Lower lobe of right lung (tissue), 2 donors: ENCODE measurements at regions not wholly inside any gene's neighbourhood (a gene's known extent, or its start where the extent isn't known, plus 50 kb on each side); places are given as distances from the start of the nearest gene placed in this dataset.

Experiments used
- ATAC-seq, 2 donors: fragments of 200-7000 bp; cut with Tn5 transposase; one replicate each; pipeline ENCODE4 v1.9.1; 2020 to 2022; ENCODE audit warnings: mild to moderate bottlenecking in 2 of 2, moderate library complexity in 2 of 2
- DNase-seq: peaks from one replicate; pipeline ENCODE4 v3.0.0-alpha.2; 2020
- H3K27ac ChIP-seq: fragments of 200-600 bp; one replicate; pipeline ENCODE4 v1.8.0; 2022
- H3K27me3 ChIP-seq: fragments of 200-600 bp; one replicate; pipeline ENCODE4 v1.8.0; 2022; ENCODE audit warnings: low read depth
- H3K36me3 ChIP-seq: fragments of 200-600 bp; one replicate; pipeline ENCODE4 v1.8.0; 2022; ENCODE audit warnings: mild to moderate bottlenecking
- H3K4me1 ChIP-seq: fragments of 200-600 bp; one replicate; pipeline ENCODE4 v1.8.0; 2022
- H3K4me3 ChIP-seq: fragments of 200-600 bp; one replicate; pipeline ENCODE4 v1.8.0; 2022; ENCODE audit warnings: mild to moderate bottlenecking
- H3K9me3 ChIP-seq: fragments of 200-600 bp; one replicate; pipeline ENCODE4 v1.8.0; 2022
- intact Hi-C: fragments of 100-400 bp; cut with DNase I; formaldehyde crosslinking; loops from one replicate; pipeline ENCODE4 v1.11.0; 2022
- TF ChIP-seq, protein P1 (sequence below): fragments of 200-600 bp; IDR thresholded peaks from one replicate; pipeline ENCODE4 v1.8.0; 2022; ENCODE audit warnings: antibody characterized with exemption, mild to moderate bottlenecking
- donor health status: DM: no; HTN: yes; CAD: no; lungs with severe emphysema.

DNA sequence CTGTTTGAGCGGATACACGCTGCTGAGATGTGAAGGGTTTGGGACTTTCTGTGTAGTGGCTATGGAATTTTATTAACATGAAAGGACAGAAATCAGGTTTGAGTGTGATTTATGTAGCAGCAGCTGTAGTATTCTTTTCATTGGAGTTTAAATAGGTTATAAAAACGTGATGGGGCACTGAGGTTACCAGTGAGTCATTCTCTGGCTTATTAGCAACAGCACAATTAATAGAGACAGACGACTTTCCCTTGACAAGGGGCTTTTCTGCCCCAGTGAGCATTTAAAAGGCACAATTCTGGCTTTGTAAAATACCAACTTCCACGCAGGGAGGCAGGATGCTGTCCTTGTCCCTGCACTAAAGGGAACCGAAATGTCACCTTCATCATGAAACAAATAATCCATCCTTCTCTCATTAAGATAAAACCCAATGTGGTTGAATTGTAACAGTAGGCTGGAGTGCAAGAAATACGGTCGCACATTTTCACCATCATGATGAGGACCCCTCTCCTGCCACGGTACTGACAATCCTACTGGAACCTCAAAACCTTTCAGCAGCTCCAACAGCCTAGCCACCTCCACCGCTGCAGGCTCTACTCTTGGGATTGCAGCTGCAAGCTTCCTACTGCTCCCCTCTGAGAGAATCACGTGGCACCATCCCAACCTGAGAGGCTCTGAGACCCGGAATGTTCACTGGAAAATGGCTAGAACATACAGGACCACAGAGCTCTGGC is 293.9 kb downstream of the IRX1 start:
- no peaks in the 10 kb centered on the region for H3K9me3 ChIP-seq
- no peak overlapping the region for H3K27ac ChIP-seq
- no peak overlapping the region for H3K4me3 ChIP-seq
- H3K4me1 ChIP-seq, result no peaks in the 10 kb centered on the region
- no peaks in the 10 kb centered on the region for H3K27me3 ChIP-seq
- intact Hi-C loops, result no loop called here
- DNase-seq (no peak), ATAC-seq (no peak)
- TF ChIP-seq, protein P1, sequence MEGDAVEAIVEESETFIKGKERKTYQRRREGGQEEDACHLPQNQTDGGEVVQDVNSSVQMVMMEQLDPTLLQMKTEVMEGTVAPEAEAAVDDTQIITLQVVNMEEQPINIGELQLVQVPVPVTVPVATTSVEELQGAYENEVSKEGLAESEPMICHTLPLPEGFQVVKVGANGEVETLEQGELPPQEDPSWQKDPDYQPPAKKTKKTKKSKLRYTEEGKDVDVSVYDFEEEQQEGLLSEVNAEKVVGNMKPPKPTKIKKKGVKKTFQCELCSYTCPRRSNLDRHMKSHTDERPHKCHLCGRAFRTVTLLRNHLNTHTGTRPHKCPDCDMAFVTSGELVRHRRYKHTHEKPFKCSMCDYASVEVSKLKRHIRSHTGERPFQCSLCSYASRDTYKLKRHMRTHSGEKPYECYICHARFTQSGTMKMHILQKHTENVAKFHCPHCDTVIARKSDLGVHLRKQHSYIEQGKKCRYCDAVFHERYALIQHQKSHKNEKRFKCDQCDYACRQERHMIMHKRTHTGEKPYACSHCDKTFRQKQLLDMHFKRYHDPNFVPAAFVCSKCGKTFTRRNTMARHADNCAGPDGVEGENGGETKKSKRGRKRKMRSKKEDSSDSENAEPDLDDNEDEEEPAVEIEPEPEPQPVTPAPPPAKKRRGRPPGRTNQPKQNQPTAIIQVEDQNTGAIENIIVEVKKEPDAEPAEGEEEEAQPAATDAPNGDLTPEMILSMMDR, result no peak
- H3K36me3 ChIP-seq, result no peaks in the 10 kb centered on the region

DNA sequence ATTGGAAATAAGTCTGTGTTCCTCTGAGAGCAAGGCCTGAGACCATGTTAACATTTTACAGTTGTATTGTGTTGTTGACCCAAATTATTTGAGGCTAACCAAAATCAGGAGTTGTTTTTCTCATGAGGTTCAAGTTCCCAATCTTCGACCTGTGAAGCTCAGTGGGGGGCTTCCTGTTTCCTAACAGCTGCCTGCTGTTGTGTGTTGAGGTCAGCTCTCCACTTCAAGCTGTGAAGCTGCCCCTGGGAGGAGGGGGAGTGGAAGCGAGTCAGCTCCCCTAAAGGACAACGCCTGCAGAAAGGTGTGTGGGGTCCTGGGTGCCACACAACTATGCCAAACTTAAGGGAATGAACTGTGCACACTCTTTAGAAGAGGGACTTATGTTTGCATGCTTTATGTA is 295.5 kb downstream of the IRX1 start:
- intact Hi-C loops, result no loop called here
- DNase-seq, result no peak

DNA sequence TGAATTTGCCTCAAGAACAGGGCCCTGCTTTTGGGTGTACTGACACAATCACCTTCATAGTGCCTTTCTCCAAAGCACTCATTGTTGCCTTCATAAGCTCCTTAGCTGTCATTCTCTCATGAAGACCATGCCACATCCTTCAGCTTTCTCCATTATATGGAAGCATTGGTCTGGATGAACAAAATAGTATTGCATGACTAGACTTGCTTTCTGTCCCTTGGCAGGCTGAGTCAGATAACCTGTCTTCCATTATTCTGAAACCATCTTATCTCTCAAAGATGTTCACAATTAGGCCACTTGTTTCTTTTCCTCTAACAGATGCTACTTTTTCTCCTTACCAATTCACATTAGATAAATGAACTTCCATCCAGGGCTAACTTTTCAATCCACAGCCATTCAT is 297.9 kb downstream of the IRX1 start:
- no peaks in the 10 kb centered on the region for H3K36me3 ChIP-seq
- TF ChIP-seq, protein P1, result no peak
- ATAC-seq (no peak), DNase-seq (no peak)
- H3K4me3 ChIP-seq, result no peak overlapping the region
- H3K9me3 ChIP-seq, result no peaks in the 10 kb centered on the region
- no peaks in the 10 kb centered on the region for H3K4me1 ChIP-seq
- no peaks in the 10 kb centered on the region for H3K27me3 ChIP-seq
- intact Hi-C loops, result no loop called here
- H3K27ac ChIP-seq, result no peak overlapping the region

More for the DNA sequence above, 295.5 kb downstream of the IRX1 start:
- TF ChIP-seq, protein P1, result no peak
- ATAC-seq, result no peak
- H3K4me3 ChIP-seq, result no peak overlapping the region
- no peak overlapping the region for H3K27ac ChIP-seq
- H3K36me3 ChIP-seq, result no peaks in the 10 kb centered on the region
- H3K27me3 ChIP-seq, result no peaks in the 10 kb centered on the region
- no peaks in the 10 kb centered on the region for H3K9me3 ChIP-seq
- no peaks in the 10 kb centered on the region for H3K4me1 ChIP-seq

DNA sequence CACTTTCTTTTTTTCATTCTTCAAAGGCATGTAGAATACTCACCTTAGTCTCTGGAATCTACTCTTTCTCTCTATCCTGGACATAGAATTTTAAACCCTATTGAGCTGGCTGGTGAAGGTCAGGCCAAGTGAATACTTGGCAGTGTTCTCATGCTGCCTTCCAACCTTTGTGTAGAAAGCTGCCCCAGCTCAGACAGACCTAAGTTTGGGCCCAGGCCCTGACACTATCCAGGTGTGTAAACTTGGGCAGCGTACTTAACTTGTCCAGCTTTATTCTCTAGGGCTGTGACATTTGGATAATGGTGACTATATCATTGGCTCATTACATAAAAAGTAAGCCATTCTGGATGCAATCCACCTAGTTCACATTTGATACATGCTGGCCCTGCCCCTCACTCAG is 298.3 kb downstream of the IRX1 start:
- H3K27ac ChIP-seq, result no peak overlapping the region
- H3K9me3 ChIP-seq, result no peaks in the 10 kb centered on the region
- no peaks in the 10 kb centered on the region for H3K4me1 ChIP-seq
- DNase-seq (no peak), ATAC-seq (no peak)
- H3K4me3 ChIP-seq, result no peak overlapping the region
- TF ChIP-seq, protein P1, result no peak
- no peaks in the 10 kb centered on the region for H3K36me3 ChIP-seq
- intact Hi-C loops, result no loop called here
- H3K27me3 ChIP-seq, result no peaks in the 10 kb centered on the region

DNA sequence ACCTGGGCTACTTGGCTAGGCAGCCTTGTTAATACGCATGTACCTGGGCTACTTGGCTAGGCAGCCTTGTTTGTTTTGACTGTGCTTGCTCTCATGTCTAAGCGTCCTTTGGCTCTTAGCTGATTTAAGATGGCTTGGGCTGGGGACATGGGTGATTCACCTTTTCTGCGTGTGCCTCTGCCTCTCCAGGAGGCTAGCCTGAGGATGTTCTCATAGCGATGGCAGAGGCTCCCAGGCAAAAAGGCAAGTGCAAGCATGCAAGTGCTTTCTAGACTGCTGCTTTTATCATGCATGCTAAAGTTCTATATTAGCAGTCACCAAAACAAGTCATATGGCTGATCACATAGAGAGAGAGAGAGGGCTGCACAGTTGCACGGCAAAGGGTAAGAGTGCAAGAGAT is 300.5 kb downstream of the IRX1 start:
- ATAC-seq (no peak), DNase-seq (no peak)
- H3K4me3 ChIP-seq, result no peak overlapping the region
- no peak overlapping the region for H3K27ac ChIP-seq
- intact Hi-C loops, result no loop called here
- no peaks in the 10 kb centered on the region for H3K9me3 ChIP-seq
- TF ChIP-seq, protein P1, result no peak
- H3K4me1 ChIP-seq, result no peaks in the 10 kb centered on the region
- H3K27me3 ChIP-seq, result no peaks in the 10 kb centered on the region
- no peaks in the 10 kb centered on the region for H3K36me3 ChIP-seq
